Activated CD4-positive, alpha-beta T cell treated with anti-CD3 and anti-CD28 coated beads, Interleukin-2, amount 10 ng/mL, durations not matched to agents 7 days and 5 days (primary cell): ENCODE measurements at regions not wholly inside any gene's neighbourhood (a gene's known extent, or its start where the extent isn't known, plus 50 kb on each side); places are given as distances from the start of the nearest gene placed in this dataset.

Source experiments
- CTCF ChIA-PET: fragments of 350-600 bp; sonication (Branson Sonifier 250); formaldehyde crosslinking; loops from one replicate; lab custom pipeline; 2021; ENCODE audit warnings: antibody characterized with exemption; lab: Charles Lee
- POLR2A ChIA-PET: fragments of 350-600 bp; sonication (Branson Sonifier 250); formaldehyde crosslinking; loops from one replicate; lab custom pipeline; 2021; ENCODE audit warnings: antibody characterized with exemption; lab: Charles Lee
- DNase-seq: peaks from one replicate; pipeline ENCODE4 v3.0.0-alpha.2; 2020
- H3K27ac Mint-ChIP-seq: one replicate; pipeline ENCODE4 v1.8.0; 2021; ENCODE audit warnings: mild to moderate bottlenecking, moderate library complexity, mixed read lengths
- H3K27me3 Mint-ChIP-seq: one replicate; pipeline ENCODE4 v1.8.0; 2021; ENCODE audit warnings: mixed read lengths
- H3K36me3 Mint-ChIP-seq: one replicate; pipeline ENCODE4 v1.8.0; 2021; ENCODE audit warnings: low read depth, mixed read lengths
- H3K4me1 Mint-ChIP-seq: one replicate; pipeline ENCODE4 v1.8.0; 2021; ENCODE audit warnings: mixed read lengths
- H3K4me3 Mint-ChIP-seq: one replicate; pipeline ENCODE4 v1.8.0; 2021; ENCODE audit warnings: mild to moderate bottlenecking, moderate library complexity, mixed read lengths
- H3K9me3 Mint-ChIP-seq: one replicate; pipeline ENCODE4 v1.8.0; 2021; ENCODE audit warnings: mixed read lengths

GRCh38 chr5:67273689-67274356 is 77.2 kb upstream of the CD180 start:
- no peaks in the 10 kb centered on the region for H3K4me1 Mint-ChIP-seq
- H3K27me3 Mint-ChIP-seq, result no peaks in the 10 kb centered on the region
- DNase-seq, result no peak
- H3K36me3 Mint-ChIP-seq, result peaks cover 1% of the 10 kb centered on the region
- no peak overlapping the region for H3K4me3 Mint-ChIP-seq
- POLR2A ChIA-PET, result no interaction called here
- CTCF ChIA-PET, result no interaction called here
- H3K9me3 Mint-ChIP-seq, result peaks cover 27% of the 10 kb centered on the region
- H3K27ac Mint-ChIP-seq, result no peak overlapping the region

DNA sequence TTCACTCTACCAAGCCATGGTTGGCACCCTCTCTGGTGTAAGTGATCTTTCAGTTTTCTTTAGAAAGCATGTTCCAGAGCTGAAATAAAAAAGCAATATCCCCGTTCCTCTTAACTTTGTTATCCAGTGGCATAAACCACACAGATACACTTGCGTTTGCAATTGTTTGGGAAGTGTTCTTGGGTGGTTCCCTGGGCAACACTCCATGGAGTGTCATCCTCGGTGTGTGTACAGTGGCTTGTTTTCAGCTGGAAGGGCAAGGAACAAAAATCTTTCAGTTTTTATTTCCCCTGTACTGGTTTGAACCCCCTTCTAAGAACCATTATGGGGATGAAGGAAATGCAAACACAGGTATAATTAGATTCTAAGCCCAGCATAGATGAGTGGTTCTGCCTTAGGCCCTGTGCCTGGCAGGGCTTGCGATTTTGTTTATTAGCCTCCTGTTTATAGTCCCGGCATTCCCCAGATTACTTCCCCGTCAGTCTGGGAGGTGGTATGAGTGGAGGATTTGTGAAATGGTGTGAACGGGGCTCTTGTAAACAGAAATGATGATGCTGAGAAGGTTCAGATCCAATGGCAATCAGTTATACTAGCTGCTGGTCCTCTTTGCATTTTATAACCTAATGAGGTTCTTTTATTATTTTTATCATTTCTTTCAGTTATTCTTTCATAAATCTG is 76.0 kb upstream of the CD180 start:
- ChIA-PET CTCF (no interaction called here), POLR2A (no interaction called here)
- Mint-ChIP-seq H3K9me3 (peaks cover 15% of the 10 kb centered on the region), H3K27me3 (no peaks in the 10 kb centered on the region), H3K4me3 (no peak overlapping the region), H3K36me3 (no peaks in the 10 kb centered on the region), H3K4me1 (no peaks in the 10 kb centered on the region), H3K27ac (no peak overlapping the region)
- DNase-seq, result no peak

DNA sequence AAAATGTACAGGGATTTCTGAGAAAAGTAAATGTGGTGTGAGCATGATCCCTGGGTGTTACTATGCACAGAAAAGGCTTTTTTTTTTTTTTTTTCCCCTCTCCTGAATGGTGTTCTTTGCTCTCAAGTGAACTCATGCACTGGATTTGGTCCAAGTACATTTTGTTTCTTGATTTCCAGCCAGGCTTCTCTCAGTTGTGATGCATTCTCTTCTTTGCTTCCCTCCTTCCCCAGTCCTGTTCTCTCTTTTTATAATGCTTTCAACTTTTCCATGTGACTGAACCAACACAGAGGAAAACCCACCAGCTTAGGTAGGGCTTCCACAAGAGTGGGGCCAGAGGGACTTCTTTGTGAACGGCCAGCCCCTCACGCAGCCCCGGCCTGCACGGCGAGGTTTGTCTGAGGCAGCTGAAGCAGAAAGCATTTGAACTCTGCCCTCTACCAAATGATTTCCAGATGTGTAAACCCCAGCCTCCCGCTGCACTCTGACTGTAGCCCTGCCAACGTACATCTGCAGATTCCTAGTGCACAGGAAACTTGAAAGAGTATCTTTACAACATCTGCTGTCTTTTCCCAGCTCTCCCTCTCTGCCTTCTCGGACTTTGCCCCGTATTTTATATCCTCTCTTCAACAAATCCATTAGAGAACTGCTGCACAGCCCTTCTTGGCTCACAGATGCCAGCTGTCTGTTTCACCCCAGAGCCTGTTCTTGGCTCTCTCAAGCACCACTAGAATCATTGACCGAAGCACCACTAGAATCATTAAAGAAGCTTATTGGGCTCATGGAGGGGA is 71.8 kb upstream of the CD180 start:
- POLR2A ChIA-PET, result no interaction called here
- no peak overlapping the region for H3K4me3 Mint-ChIP-seq
- no peaks in the 10 kb centered on the region for H3K36me3 Mint-ChIP-seq
- H3K4me1 Mint-ChIP-seq, result no peaks in the 10 kb centered on the region
- peaks cover 5% of the 10 kb centered on the region for H3K9me3 Mint-ChIP-seq
- H3K27ac Mint-ChIP-seq, result no peak overlapping the region
- DNase-seq, result no peak
- no peaks in the 10 kb centered on the region for H3K27me3 Mint-ChIP-seq
- CTCF ChIA-PET, result interaction anchor here (1.3 kb wide), 1 partner anchor 11 kb away, joined by 3 read pairs; no protein-coding TSS in a partner anchor

DNA sequence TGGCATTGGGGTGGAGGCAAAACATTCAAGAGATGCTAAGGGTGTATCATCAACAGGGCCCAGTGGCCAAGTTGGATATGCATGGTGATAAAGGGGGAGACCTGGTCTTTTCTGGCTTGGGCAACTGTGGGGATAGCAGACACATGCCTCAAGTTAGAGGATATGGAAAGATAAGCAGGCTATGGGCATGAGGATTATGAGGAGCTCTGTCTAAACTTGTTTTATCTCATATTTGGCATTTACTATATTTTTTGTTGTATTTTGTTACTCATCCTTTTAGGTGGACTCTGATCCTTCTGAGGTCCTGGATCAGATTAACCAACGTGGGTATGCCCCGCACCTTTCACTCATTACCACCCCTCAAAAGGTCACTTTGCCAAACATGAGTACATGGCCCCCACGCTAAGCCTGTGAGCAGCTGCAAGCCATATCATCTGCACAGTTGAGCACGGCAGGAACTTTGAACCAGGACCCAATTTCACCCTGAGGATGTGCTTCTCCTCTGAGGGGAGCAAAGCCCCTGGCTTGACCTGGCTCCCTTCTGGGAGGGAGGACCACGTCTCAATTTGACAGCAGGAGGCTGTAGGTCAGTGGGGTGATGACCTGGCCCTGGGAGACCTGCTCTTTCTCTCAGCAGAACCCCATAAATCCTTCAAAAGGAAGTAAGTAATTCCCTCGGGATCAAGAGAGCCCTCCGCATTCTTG is 71.1 kb upstream of the CD180 start:
- Mint-ChIP-seq H3K36me3 (no peaks in the 10 kb centered on the region), H3K27ac (no peak overlapping the region), H3K4me3 (no peak overlapping the region), H3K9me3 (peaks cover 5% of the 10 kb centered on the region), H3K27me3 (no peaks in the 10 kb centered on the region), H3K4me1 (no peaks in the 10 kb centered on the region)
- POLR2A ChIA-PET, result no interaction called here
- DNase-seq, result no peak
- CTCF ChIA-PET, result interaction anchor here (1.3 kb wide), 1 partner anchor 12 kb away, joined by 3 read pairs; no protein-coding TSS in a partner anchor

- H3K4me3 Mint-ChIP-seq, result no peak overlapping the region
- DNase-seq, result no peak
- H3K36me3 Mint-ChIP-seq, result no peaks in the 10 kb centered on the region
- no peaks in the 10 kb centered on the region for H3K27me3 Mint-ChIP-seq
- H3K4me1 Mint-ChIP-seq, result no peaks in the 10 kb centered on the region
- ChIA-PET CTCF (no interaction called here), POLR2A (no interaction called here)
- peaks cover 5% of the 10 kb centered on the region for H3K9me3 Mint-ChIP-seq
- H3K27ac Mint-ChIP-seq, result no peak overlapping the region
These were observed 70.2 kb upstream of the CD180 start for GRCh38 chr5:67266654-67267350.

- no peaks in the 10 kb centered on the region for H3K4me1 Mint-ChIP-seq
- no peak overlapping the region for H3K27ac Mint-ChIP-seq
- CTCF ChIA-PET, result no interaction called here
- H3K36me3 Mint-ChIP-seq, result no peaks in the 10 kb centered on the region
- POLR2A ChIA-PET, result no interaction called here
- DNase-seq, result no peak
- H3K4me3 Mint-ChIP-seq, result no peak overlapping the region
- no peaks in the 10 kb centered on the region for H3K27me3 Mint-ChIP-seq
- H3K9me3 Mint-ChIP-seq, result peaks cover 5% of the 10 kb centered on the region
These were observed 69.4 kb upstream of the CD180 start for GRCh38 chr5:67265951-67266350.

GRCh38 chr5:67263656-67264408 is 67.2 kb upstream of the CD180 start:
- CTCF ChIA-PET, result interaction anchor here (0.9 kb wide), 1 partner anchor 16 kb away, joined by 3 read pairs; no protein-coding TSS in a partner anchor
- H3K4me3 Mint-ChIP-seq, result no peak overlapping the region
- no peaks in the 10 kb centered on the region for H3K36me3 Mint-ChIP-seq
- no peaks in the 10 kb centered on the region for H3K9me3 Mint-ChIP-seq
- H3K4me1 Mint-ChIP-seq, result no peaks in the 10 kb centered on the region
- H3K27me3 Mint-ChIP-seq, result peaks cover 2% of the 10 kb centered on the region
- DNase-seq, result no peak
- H3K27ac Mint-ChIP-seq, result no peak overlapping the region
- POLR2A ChIA-PET, result no interaction called here

DNA sequence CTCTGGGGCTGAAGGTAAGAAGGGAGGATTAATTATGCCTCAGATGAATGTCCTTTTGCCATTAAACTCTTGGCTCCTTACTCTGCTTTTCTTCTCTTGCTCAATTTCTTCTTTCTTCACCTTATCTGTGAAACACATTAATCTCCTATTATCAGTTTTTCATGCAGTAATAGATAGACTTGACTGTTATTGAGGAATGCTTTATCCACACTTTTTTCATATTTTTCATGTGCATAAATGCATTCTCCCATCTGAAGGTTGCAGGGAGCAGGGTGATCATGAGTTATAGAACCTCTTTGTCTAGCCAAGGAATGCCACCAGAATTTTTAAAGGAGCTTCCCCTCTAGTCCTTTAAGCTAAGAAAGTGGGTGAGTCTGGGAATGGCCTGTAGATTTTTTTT is 66.4 kb upstream of the CD180 start:
- H3K36me3 Mint-ChIP-seq, result no peaks in the 10 kb centered on the region
- CTCF ChIA-PET, result interaction anchor here (0.8 kb wide), 1 partner anchor 20 kb away, joined by 3 read pairs; no protein-coding TSS in a partner anchor
- no peaks in the 10 kb centered on the region for H3K4me1 Mint-ChIP-seq
- POLR2A ChIA-PET, result no interaction called here
- no peak for DNase-seq
- no peaks in the 10 kb centered on the region for H3K9me3 Mint-ChIP-seq
- H3K27ac Mint-ChIP-seq, result no peak overlapping the region
- H3K27me3 Mint-ChIP-seq, result peaks cover 3% of the 10 kb centered on the region
- no peak overlapping the region for H3K4me3 Mint-ChIP-seq

DNA sequence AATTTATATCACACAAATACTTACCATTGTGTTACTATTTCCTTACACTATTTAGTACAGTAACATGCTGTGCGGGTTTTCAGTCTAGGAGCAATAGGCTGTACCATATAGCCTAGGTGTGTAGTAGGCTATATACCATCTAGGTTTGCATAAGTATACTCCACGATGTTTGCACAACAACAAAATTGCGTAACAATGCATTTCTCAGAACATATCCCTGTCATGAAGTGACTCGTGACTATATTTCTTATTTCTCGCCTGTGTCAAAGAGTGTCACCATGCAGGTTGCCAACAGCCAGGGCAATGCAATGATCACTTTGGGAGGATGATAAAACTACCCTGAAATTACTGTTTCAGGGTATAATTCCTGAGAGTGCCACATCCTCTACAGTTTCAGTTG is 65.6 kb upstream of the CD180 start:
- ChIA-PET POLR2A (no interaction called here), CTCF (interaction anchor here (0.8 to 1.6 kb wide), 2 partner anchors 19 to 44 kb away, joined by 3 read pairs; no protein-coding TSS in a partner anchor)
- Mint-ChIP-seq H3K9me3 (no peaks in the 10 kb centered on the region), H3K27me3 (peaks cover 3% of the 10 kb centered on the region), H3K27ac (no peak overlapping the region), H3K4me3 (no peak overlapping the region), H3K4me1 (no peaks in the 10 kb centered on the region), H3K36me3 (no peaks in the 10 kb centered on the region)
- no peak for DNase-seq

GRCh38 chr5:67259548-67260215 is 63.1 kb upstream of the CD180 start:
- POLR2A ChIA-PET, result no interaction called here
- H3K36me3 Mint-ChIP-seq, result no peaks in the 10 kb centered on the region
- H3K4me3 Mint-ChIP-seq, result no peak overlapping the region
- H3K27ac Mint-ChIP-seq, result no peak overlapping the region
- H3K9me3 Mint-ChIP-seq, result no peaks in the 10 kb centered on the region
- no peak for DNase-seq
- H3K27me3 Mint-ChIP-seq, result peaks cover 6% of the 10 kb centered on the region
- CTCF ChIA-PET, result no interaction called here
- H3K4me1 Mint-ChIP-seq, result no peaks in the 10 kb centered on the region

- no peak overlapping the region for H3K27ac Mint-ChIP-seq
- CTCF ChIA-PET, result no interaction called here
- no peaks in the 10 kb centered on the region for H3K4me1 Mint-ChIP-seq
- no peaks in the 10 kb centered on the region for H3K36me3 Mint-ChIP-seq
- POLR2A ChIA-PET, result no interaction called here
- DNase-seq, result no peak
- H3K27me3 Mint-ChIP-seq, result peaks cover 6% of the 10 kb centered on the region
- peaks cover 4% of the 10 kb centered on the region for H3K9me3 Mint-ChIP-seq
- no peak overlapping the region for H3K4me3 Mint-ChIP-seq
These were observed 60.9 kb upstream of the CD180 start for GRCh38 chr5:67257500-67257899.
